Right lobe of liver (tissue), 6 donors: ENCODE measurements at regions not wholly inside any gene's neighbourhood (a gene's known extent, or its start where the extent isn't known, plus 50 kb on each side); places are given as distances from the start of the nearest gene placed in this dataset.

Experiments
- ATAC-seq, 4 donors: fragments of 200-7000 bp; cut with Tn5 transposase; one replicate each; pipeline ENCODE4 v1.9.1; 2020; ENCODE audit warnings: mild to moderate bottlenecking in 4 of 4, moderate library complexity in 4 of 4
- DNase-seq, 3 donors: peaks; one replicate each; pipeline ENCODE4 v3.0.0-alpha.2; 2020
- H3K27ac ChIP-seq, 3 donors: fragments of 200-600 bp; one replicate each; pipeline ENCODE4 v1.8.0; 2022
- H3K27me3 ChIP-seq, 2 donors: fragments of 200-600 bp; one replicate each; pipeline ENCODE4 v1.8.0; 2022
- H3K36me3 ChIP-seq, 4 donors: fragments of 200-600 bp; sonication (generic) in 1 of 4; one replicate each; pipeline versions ENCODE4 v1.5.1 to v1.8.0; 2017 to 2022; ENCODE audit warnings: control low read depth in 1 of 4
- H3K4me1 ChIP-seq, 4 donors: fragments of 200-600 bp; sonication (generic) in 1 of 4; one replicate each; pipeline versions ENCODE4 v1.5.1 to v1.8.0; 2017 to 2022; ENCODE audit warnings: control low read depth in 1 of 4
- H3K4me3 ChIP-seq, 3 donors: fragments of 200-600 bp; one replicate each; pipeline ENCODE4 v1.8.0; 2022
- H3K9me3 ChIP-seq, 4 donors: fragments of 200-600 bp; sonication (generic) in 1 of 4; one replicate each; pipeline versions ENCODE4 v1.5.1 to v1.8.0; 2017 to 2022; ENCODE audit warnings: control low read depth in 1 of 4
- POLR2A ChIP-seq: fragments of 450-650 bp; IDR thresholded peaks from one replicate; pipeline ENCODE4 v1.6.1; 2017; ENCODE audit warnings: antibody characterized with exemption, mild to moderate bottlenecking
- WGBS: methylation state at CpG from one replicate; pipeline ENCODE4 v1.1.6; 2018; ENCODE audit warnings: low coverage, low lambda C conversion rate; ENCODE audit not compliant: insufficient coverage; ENCODE audit errors: missing lambda C conversion rate; 5-methylcytosine and 5-hydroxymethylcytosine counted together
- intact Hi-C, 2 donors: fragments of 100-400 bp; cut with DNase I; formaldehyde crosslinking; loops; one replicate each; pipeline versions ENCODE4 v1.11.2 to v1.14.1; 2022
- TF ChIP-seq, protein P1 (sequence below), 4 donors: fragments of 200-600 bp in 3 of 4; fragments of 450-650 bp in 1 of 4; IDR thresholded peaks; one replicate each; pipeline versions ENCODE4 v1.5.1 to v1.8.0; 2016 to 2022; ENCODE audit warnings: antibody characterized with exemption in 4 of 4, mild to moderate bottlenecking in 2 of 4
- donor health status: DM: no; HTN: yes; CAD: no.
- donor health status: DM: no; HTN: no; CAD: no.
- donor health status: DM: no; HTN: no; CAD: no.
- donor health status: DM: no; HTN: yes; CAD: no.
- donor health status: DM: no; HTN: yes; CAD: no.

DNA sequence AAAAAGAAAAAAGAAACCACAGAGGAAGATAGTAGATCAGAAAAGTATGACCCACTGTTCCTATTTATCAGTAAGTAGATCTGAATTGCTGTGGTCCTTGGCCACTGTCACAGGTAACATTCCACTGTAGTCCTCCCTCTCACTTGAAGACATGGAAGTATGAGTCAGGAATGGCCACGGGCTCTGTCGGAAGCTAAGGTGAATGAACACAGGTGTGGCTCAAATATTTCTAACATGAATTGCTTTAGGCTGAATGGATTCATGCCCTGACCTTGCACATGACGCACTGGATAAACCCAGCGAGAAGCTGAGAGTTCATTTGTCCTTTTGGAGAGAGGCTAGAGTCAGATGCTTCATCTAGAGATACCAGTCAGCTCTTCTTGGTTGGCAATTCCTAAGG lies 224.5 kb upstream of the SP8 start:
- Histone ChIP-seq H3K4me1 (no peaks in the 10 kb centered on the region), H3K4me3 (no peak overlapping the region), H3K9me3 (no peaks in the 10 kb centered on the region), H3K27ac (no peak overlapping the region), H3K36me3 (no peaks in the 10 kb centered on the region), H3K27me3 (no peaks in the 10 kb centered on the region)
- TF ChIP-seq, protein P1, sequence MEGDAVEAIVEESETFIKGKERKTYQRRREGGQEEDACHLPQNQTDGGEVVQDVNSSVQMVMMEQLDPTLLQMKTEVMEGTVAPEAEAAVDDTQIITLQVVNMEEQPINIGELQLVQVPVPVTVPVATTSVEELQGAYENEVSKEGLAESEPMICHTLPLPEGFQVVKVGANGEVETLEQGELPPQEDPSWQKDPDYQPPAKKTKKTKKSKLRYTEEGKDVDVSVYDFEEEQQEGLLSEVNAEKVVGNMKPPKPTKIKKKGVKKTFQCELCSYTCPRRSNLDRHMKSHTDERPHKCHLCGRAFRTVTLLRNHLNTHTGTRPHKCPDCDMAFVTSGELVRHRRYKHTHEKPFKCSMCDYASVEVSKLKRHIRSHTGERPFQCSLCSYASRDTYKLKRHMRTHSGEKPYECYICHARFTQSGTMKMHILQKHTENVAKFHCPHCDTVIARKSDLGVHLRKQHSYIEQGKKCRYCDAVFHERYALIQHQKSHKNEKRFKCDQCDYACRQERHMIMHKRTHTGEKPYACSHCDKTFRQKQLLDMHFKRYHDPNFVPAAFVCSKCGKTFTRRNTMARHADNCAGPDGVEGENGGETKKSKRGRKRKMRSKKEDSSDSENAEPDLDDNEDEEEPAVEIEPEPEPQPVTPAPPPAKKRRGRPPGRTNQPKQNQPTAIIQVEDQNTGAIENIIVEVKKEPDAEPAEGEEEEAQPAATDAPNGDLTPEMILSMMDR (IDR thresholded peaks at IDR 0.05) = no peak
- no peak for TF ChIP-seq POLR2A
- intact Hi-C loops = no loop called here
- no peak for ATAC-seq
- 74% methylated on average over 3 of the region's 4 CpGs for WGBS
- DNase-seq = no peak

DNA sequence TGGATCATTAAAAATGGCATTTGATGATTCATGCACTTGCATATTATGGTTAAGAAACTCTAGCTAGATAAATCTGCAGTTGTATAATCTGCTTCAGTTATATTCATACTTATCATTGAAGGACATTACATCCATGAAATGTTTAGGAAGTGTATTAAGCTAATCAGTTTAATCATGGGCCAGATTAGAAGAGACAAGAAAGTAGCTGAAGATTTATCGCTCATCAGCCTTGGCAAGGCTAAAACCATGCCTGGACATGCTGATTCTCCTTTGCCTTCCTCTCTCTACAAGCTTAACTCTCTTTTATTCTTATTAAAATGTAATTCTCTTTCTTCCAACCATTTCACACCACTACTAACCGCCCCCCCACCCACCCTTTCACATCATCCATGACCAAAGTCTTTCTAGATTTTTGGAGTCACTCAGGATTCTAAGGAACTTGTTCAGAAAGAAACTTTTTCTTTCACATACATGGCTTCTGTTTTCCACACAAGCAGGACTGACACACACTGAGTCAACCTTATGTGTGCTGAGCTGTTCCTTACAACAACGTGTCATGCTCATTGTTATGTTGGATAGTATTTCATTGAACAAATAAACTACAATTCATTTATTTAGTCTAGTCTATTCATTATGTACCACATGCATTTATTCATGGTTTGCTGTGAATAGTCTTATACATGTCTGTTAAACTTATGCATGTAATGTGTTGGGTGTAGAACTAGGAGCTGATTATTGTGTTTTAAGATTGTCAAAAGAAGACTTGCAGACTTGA lies 227.3 kb upstream of the SP8 start:
- ATAC-seq = no peak
- H3K27ac ChIP-seq = no peak overlapping the region
- 51% methylated on average over 3 of the region's 3 CpGs for WGBS

DNA sequence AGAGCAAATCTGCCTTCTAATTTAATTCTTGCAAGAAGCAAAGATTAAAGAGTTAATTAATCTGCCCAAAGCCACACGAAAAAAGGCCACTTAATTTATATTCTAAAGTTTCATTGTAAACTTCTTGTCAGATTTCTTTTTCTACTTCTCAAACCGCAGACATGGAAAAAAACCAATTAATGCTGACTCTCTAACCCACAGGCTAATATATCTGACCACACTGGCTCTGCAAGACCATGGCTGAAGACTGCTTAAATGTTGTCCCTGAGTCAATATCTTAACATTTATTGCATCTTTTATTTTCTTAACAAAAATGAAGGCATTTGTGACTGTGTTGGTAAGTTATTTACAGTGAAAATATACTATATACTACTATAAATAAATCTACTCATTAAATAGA lies 234.0 kb upstream of the SP8 start:
- TF ChIP-seq, protein P1 (IDR thresholded peaks at IDR 0.05) = no peak
- TF ChIP-seq POLR2A = no peak
- Histone ChIP-seq H3K36me3 (no peaks in the 10 kb centered on the region), H3K9me3 (no peaks in the 10 kb centered on the region), H3K4me3 (no peak overlapping the region), H3K27me3 (no peaks in the 10 kb centered on the region), H3K27ac (no peak overlapping the region), H3K4me1 (no peaks in the 10 kb centered on the region)
- intact Hi-C loops = no loop called here
- ATAC-seq (no peak), DNase-seq (no peak)
- 33% methylated on average over 2 of the region's 2 CpGs for WGBS

More for the DNA sequence above, 227.3 kb upstream of the SP8 start:
- intact Hi-C loops = no loop called here
- TF ChIP-seq POLR2A = no peak
- TF ChIP-seq, protein P1 (IDR thresholded peaks at IDR 0.05) = no peak
- Histone ChIP-seq H3K9me3 (no peaks in the 10 kb centered on the region), H3K4me3 (no peak overlapping the region), H3K4me1 (no peaks in the 10 kb centered on the region), H3K36me3 (no peaks in the 10 kb centered on the region), H3K27me3 (no peaks in the 10 kb centered on the region)
- no peak for DNase-seq

DNA sequence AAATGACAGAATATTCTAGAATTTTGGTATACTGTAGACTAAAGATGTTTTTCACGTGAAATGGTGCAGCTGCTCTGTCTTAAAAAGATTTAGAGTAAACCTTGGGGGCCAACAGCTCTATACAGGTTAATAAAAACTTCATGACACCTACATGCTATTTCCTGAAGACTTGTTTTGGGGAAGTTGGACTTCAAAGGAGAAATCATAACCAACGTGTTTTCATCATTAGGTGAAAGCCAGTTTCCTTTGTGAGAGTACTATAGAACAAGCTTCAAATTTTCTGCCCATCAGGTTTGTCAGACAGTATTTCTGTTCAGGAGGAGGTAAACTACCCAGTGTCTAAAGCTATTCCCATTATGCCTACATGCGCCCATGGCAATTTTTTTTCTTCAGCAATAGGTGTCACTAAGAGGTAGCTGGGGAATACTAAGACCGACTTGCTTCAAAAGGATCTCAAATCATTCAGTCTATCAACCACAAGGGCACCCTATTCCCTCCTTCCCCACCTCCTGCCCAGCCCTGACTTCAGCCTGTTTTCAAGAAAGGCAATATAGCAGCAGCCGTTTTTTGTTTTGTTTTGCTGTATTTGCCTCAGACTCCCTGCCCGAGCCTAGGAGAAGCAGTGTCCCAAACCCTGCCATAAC lies 237.3 kb upstream of the SP8 start:
- Histone ChIP-seq H3K27me3 (no peaks in the 10 kb centered on the region), H3K9me3 (no peaks in the 10 kb centered on the region), H3K27ac (no peak overlapping the region), H3K4me3 (no peak overlapping the region), H3K36me3 (no peaks in the 10 kb centered on the region), H3K4me1 (no peaks in the 10 kb centered on the region)
- no peak for TF ChIP-seq POLR2A
- TF ChIP-seq, protein P1 (IDR thresholded peaks at IDR 0.05) = no peak
- no peak for ATAC-seq
- intact Hi-C loops = no loop called here
- WGBS = 43% methylated on average over 6 of the region's 6 CpGs
- DNase-seq = no peak
